Cerebellar cortex (tissue), 1 donor: ENCODE measurements at regions not wholly inside any gene's neighbourhood (a gene's known extent, or its start where the extent isn't known, plus 50 kb on each side); places are given as distances from the start of the nearest gene placed in this dataset.
"Not testable (repeated sequence)": the region's sequence is repeated elsewhere in the genome, so short reads cannot be mapped to it uniquely, and the experiment has no call there.

Experiments
- DNase-seq: peaks from one replicate; pipeline ENCODE4 v3.0.0-alpha.2; 2015; ENCODE audit warnings: low spot score

GRCh38 chr15:20289538-20290103 lies 252.0 kb downstream of the GOLGA6L6 start:
- not testable (repeated sequence) for DNase-seq

GRCh38 chr15:20288800-20289537 lies 252.6 kb downstream of the GOLGA6L6 start:
- DNase-seq = not testable (repeated sequence)

GRCh38 chr15:20286559-20286958 lies 255.0 kb downstream of the GOLGA6L6 start:
- not testable (repeated sequence) for DNase-seq

GRCh38 chr15:20285696-20286300 lies 255.8 kb downstream of the GOLGA6L6 start:
- not testable (repeated sequence) for DNase-seq

- DNase-seq = not testable (repeated sequence)
These were observed 256.6 kb downstream of the GOLGA6L6 start for GRCh38 chr15:20284891-20285535.

- not testable (repeated sequence) for DNase-seq
These were observed 257.9 kb downstream of the GOLGA6L6 start for GRCh38 chr15:20283651-20284050.

- not testable (repeated sequence) for DNase-seq
These were observed 259.1 kb downstream of the GOLGA6L6 start for GRCh38 chr15:20282491-20282943.

- not testable (repeated sequence) for DNase-seq
These were observed 259.9 kb downstream of the GOLGA6L6 start for GRCh38 chr15:20281567-20282275.

- DNase-seq = no peak
These were observed 260.6 kb downstream of the GOLGA6L6 start for GRCh38 chr15:20280933-20281463.

- not testable (repeated sequence) for DNase-seq
These were observed 261.3 kb downstream of the GOLGA6L6 start for GRCh38 chr15:20280141-20280932.

GRCh38 chr15:20279056-20279455 lies 262.5 kb downstream of the GOLGA6L6 start:
- not testable (repeated sequence) for DNase-seq

GRCh38 chr15:20278376-20278775 lies 263.2 kb downstream of the GOLGA6L6 start:
- not testable (repeated sequence) for DNase-seq

- not testable (repeated sequence) for DNase-seq
These were observed 264.1 kb downstream of the GOLGA6L6 start for GRCh38 chr15:20277451-20277850.

GRCh38 chr15:20276312-20277114 lies 265.1 kb downstream of the GOLGA6L6 start:
- DNase-seq = not testable (repeated sequence)

GRCh38 chr15:20275373-20275967 lies 266.1 kb downstream of the GOLGA6L6 start:
- not testable (repeated sequence) for DNase-seq

- no peak for DNase-seq
These were observed 269.0 kb downstream of the GOLGA6L6 start for GRCh38 chr15:20272422-20273184.

- DNase-seq = no peak
These were observed 270.0 kb downstream of the GOLGA6L6 start for GRCh38 chr15:20271647-20272046.

- DNase-seq = not testable (repeated sequence)
These were observed 271.6 kb downstream of the GOLGA6L6 start for GRCh38 chr15:20269956-20270355.

- not testable (repeated sequence) for DNase-seq
These were observed 273.6 kb downstream of the GOLGA6L6 start for GRCh38 chr15:20267996-20268395.
